Keratinocyte (primary cell): ENCODE measurements at regions not wholly inside any gene's neighbourhood (a gene's known extent, or its start where the extent isn't known, plus 50 kb on each side); places are given as distances from the start of the nearest gene placed in this dataset.

Experiments
- CTCF ChIP-seq, 3 experiments: IDR thresholded peaks in 1 of 3; conservative IDR thresholded peaks in 1 of 3; optimal IDR thresholded peaks in 1 of 3; 2 replicates in 2 of 3; 3 replicates in 1 of 3; pipeline versions ENCODE3 to v1.5.1; 2011; ENCODE audit warnings: low read length in 3 of 3, mild to moderate bottlenecking in 3 of 3, moderate library complexity in 2 of 3, control low read depth in 1 of 3, inconsistent platforms in 1 of 3; ENCODE audit not compliant: insufficient read depth in 2 of 3; ENCODE audit errors: extremely low read depth in 1 of 3
- EZH2 ChIP-seq: IDR thresholded peaks from one replicate; pipeline ENCODE4 v1.6.1; 2012; ENCODE audit warnings: inconsistent platforms, mild to moderate bottlenecking, low read length, moderate library complexity

- no peak for TF ChIP-seq CTCF (optimal IDR thresholded peaks at IDR 0.05 in 1 of 3, IDR thresholded peaks at IDR 0.05 in 1 of 3, conservative IDR thresholded peaks at IDR 0.05 in 1 of 3; ENCODE audit: extremely low read depth in 1 of 3, insufficient read depth in 2 of 3, low read length in 3 of 3)
- no peak for TF ChIP-seq EZH2
These were observed 486.4 kb downstream of the TSHZ3 start for GRCh38 chr19:30862876-30863275.
